Right lobe of liver (tissue), 4 donors: ENCODE measurements at regions not wholly inside any gene's neighbourhood (a gene's known extent, or its start where the extent isn't known, plus 50 kb on each side); places are given as distances from the start of the nearest gene placed in this dataset.

Experiments
- CTCF ChIP-seq, 4 donors: fragments of 200-600 bp in 3 of 4; fragments of 450-650 bp in 1 of 4; IDR thresholded peaks; one replicate each; pipeline versions ENCODE4 v1.5.1 to v1.8.0; 2016 to 2022; ENCODE audit warnings: antibody characterized with exemption in 4 of 4, mild to moderate bottlenecking in 2 of 4
- POLR2A ChIP-seq: fragments of 450-650 bp; IDR thresholded peaks from one replicate; pipeline ENCODE4 v1.6.1; 2017; ENCODE audit warnings: antibody characterized with exemption, mild to moderate bottlenecking
- donor health status: DM: no; HTN: no; CAD: no.
- donor health status: DM: no; HTN: no; CAD: no.
- donor health status: DM: no; HTN: yes; CAD: no.

- TF ChIP-seq CTCF (IDR thresholded peaks at IDR 0.05) (no peak), POLR2A (no peak)
Observed at GRCh38 chr4:138864961-138865720, 150.4 kb upstream of the NOCT start.
